HFFc6 (cell line): ENCODE measurements at regions not wholly inside any gene's neighbourhood (a gene's known extent, or its start where the extent isn't known, plus 50 kb on each side); places are given as distances from the start of the nearest gene placed in this dataset.

ENCODE experiments used
- DNase-seq: peaks from one replicate; pipeline ENCODE4 v3.0.0-alpha.2; 2018
- H3K27ac Mint-ChIP-seq: 2 replicates; pipeline ENCODE4 v1.8.0; 2020; ENCODE audit warnings: mild to moderate bottlenecking, mixed read lengths
- H3K27me3 Mint-ChIP-seq: 2 replicates; pipeline ENCODE4 v1.8.0; 2021; ENCODE audit warnings: mild to moderate bottlenecking, moderate library complexity, mixed read lengths; ENCODE audit not compliant: insufficient read depth
- H3K36me3 Mint-ChIP-seq: 2 replicates; pipeline ENCODE4 v1.8.0; 2021; ENCODE audit warnings: low read depth, mixed read lengths
- H3K4me1 Mint-ChIP-seq: 2 replicates; pipeline ENCODE4 v1.8.0; 2020; ENCODE audit warnings: low read depth, mixed read lengths
- H3K4me3 Mint-ChIP-seq: 2 replicates; pipeline ENCODE4 v1.8.0; 2020; ENCODE audit warnings: mild to moderate bottlenecking, moderate library complexity, mixed read lengths
- H3K9me3 Mint-ChIP-seq: 2 replicates; pipeline ENCODE4 v1.8.0; 2020; ENCODE audit warnings: mild to moderate bottlenecking, mixed read lengths
- CTCF ChIP-seq: fragments of 200-600 bp; sonication (generic); IDR thresholded peaks from 2 replicates; pipeline ENCODE4 v1.5.0; 2021; ENCODE audit warnings: antibody characterized with exemption, mild to moderate bottlenecking

- DNase-seq = no peak
- Mint-ChIP-seq H3K36me3 (peaks cover 7% of the 10 kb centered on the region), H3K27me3 (no peaks in the 10 kb centered on the region; the same call in none of the 2 replicates), H3K4me1 (peaks cover 20% of the 10 kb centered on the region), H3K4me3 (no peak overlapping the region), H3K27ac (no peak overlapping the region), H3K9me3 (peaks cover 7% of the 10 kb centered on the region)
- TF ChIP-seq CTCF = no peak
These were observed 134.0 kb downstream of the SNX18 start for GRCh38 chr5:54651482-54652076.

GRCh38 chr5:54649041-54649504 lies 131.5 kb downstream of the SNX18 start:
- TF ChIP-seq CTCF = no peak
- Mint-ChIP-seq H3K27ac (no peak overlapping the region), H3K4me3 (no peak overlapping the region), H3K36me3 (peaks cover 7% of the 10 kb centered on the region), H3K27me3 (no peaks in the 10 kb centered on the region; the same call in none of the 2 replicates), H3K9me3 (peaks cover 7% of the 10 kb centered on the region), H3K4me1 (peaks cover 41% of the 10 kb centered on the region)
- DNase-seq = no peak

- DNase-seq = peak; percentile 18
- Mint-ChIP-seq H3K4me3 (peak overlapping the region; percentile 7; the same call in 1 of the 2 replicates), H3K27ac (peak overlapping the region; percentile 32; the same call in 1 of the 2 replicates), H3K4me1 (peaks cover 50% of the 10 kb centered on the region), H3K27me3 (no peaks in the 10 kb centered on the region; the same call in 1 of the 2 replicates), H3K9me3 (peaks cover 7% of the 10 kb centered on the region), H3K36me3 (peaks cover 7% of the 10 kb centered on the region)
- TF ChIP-seq CTCF = no peak
These were observed 129.0 kb downstream of the SNX18 start for GRCh38 chr5:54646356-54647101.

- peak overlapping the region; percentile 32; the same call in 1 of the 2 replicates for H3K27ac Mint-ChIP-seq
These were observed 128.4 kb downstream of the SNX18 start for GRCh38 chr5:54645882-54646355.

GRCh38 chr5:54644226-54644625 lies 126.7 kb downstream of the SNX18 start:
- TF ChIP-seq CTCF = no peak
- Mint-ChIP-seq H3K4me1 (peaks cover 50% of the 10 kb centered on the region), H3K36me3 (peaks cover 7% of the 10 kb centered on the region), H3K27ac (peak overlapping the region; percentile 80), H3K4me3 (peak overlapping the region; percentile 65), H3K9me3 (peaks cover 7% of the 10 kb centered on the region), H3K27me3 (no peaks in the 10 kb centered on the region; the same call in 1 of the 2 replicates)
- peak; percentile 80 for DNase-seq

More at GRCh38 chr5:54645882-54646355, 128.4 kb downstream of the SNX18 start:
- no peaks in the 10 kb centered on the region; the same call in 1 of the 2 replicates for H3K27me3 Mint-ChIP-seq
- no peak for TF ChIP-seq CTCF
- peaks cover 50% of the 10 kb centered on the region for H3K4me1 Mint-ChIP-seq
- H3K36me3 Mint-ChIP-seq = peaks cover 7% of the 10 kb centered on the region
- peaks cover 7% of the 10 kb centered on the region for H3K9me3 Mint-ChIP-seq
- H3K4me3 Mint-ChIP-seq = no peak overlapping the region; the same call in 1 of the 2 replicates
- DNase-seq = no peak
